ENCODE measurements at regions not wholly inside any gene's neighbourhood (a gene's known extent, or its start where the extent isn't known, plus 50 kb on each side); places are given as distances from the start of the nearest gene placed in this dataset.

GRCh38 chr4:134019657-134020056 lies 181.9 kb downstream of the PABPC4L start:
- DNase-seq (ENCODE audit: low spot score), result no peak

DNA sequence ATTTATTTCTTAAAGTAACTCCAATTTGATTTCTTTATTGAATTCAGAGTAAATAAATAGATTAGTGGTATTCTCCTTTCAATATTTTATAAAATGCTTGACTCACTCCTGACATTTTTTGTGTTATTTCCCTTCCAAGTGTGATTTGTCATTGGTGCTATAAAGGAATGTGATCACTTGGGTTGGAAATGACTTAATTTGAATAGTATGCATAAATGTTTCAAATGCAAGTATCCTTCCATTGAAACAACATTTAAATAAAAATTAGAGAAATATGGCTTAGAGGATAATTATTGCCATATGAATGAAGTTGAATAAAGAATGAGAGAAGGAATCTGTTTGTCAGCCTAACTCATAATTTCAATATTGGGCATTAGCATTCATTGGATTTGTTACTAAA lies 182.7 kb downstream of the PABPC4L start:
- DNase-seq (ENCODE audit: low spot score), result no peak

- DNase-seq (ENCODE audit: low spot score), result no peak
Observed at GRCh38 chr4:134001057-134001456, 200.5 kb downstream of the PABPC4L start.

- no peak for DNase-seq (ENCODE audit: low spot score)
Observed at GRCh38 chr4:133997436-133997835, 204.2 kb downstream of the PABPC4L start.

- DNase-seq (ENCODE audit: low spot score), result no peak
Observed at GRCh38 chr4:133996431-133997121, 205.0 kb downstream of the PABPC4L start.

- peak; percentile 1 for DNase-seq (ENCODE audit: low spot score)
Observed at GRCh38 chr4:133995243-133995960, 206.2 kb downstream of the PABPC4L start.

- no peak for DNase-seq (ENCODE audit: low spot score)
Observed at GRCh38 chr4:133982533-133983224, 218.9 kb downstream of the PABPC4L start.

DNA sequence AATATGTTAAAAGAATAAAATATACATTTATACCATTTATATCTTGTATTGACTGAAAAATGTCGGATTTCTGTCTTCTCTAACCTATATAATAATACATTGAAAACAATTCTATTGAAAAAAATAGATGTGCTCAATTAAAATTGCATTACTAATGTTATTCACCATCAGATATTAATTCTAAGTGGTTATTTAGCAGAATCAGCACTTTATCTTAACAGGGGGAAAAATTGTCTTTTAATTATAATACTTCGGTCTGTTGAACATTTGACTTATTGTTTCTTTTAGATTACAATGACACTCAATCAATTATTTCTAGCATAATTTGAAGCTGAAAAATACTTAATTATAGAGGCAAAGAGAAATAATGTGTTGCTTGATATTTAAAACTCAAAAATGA lies 220.3 kb downstream of the PABPC4L start:
- no peak for DNase-seq (ENCODE audit: low spot score)

DNA sequence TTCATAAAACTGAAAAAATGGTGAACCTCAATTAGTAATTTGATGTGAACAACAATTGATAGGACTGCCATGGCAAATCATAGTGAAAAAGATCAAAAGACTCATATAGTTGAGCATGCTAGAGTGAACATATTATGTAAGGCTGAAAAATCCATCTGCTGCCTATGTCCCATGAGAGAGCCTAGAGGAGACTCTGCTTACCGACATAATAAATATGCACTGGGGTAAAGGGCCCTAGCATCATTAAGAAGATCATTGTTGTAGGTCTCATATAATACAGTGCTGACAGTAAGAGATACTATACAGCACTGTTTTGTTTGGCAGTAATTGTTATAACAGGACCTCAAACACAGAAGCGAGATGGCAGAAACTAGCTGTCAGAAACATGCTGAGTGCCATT lies 229.0 kb downstream of the PABPC4L start:
- DNase-seq (ENCODE audit: low spot score), result no peak

- DNase-seq (ENCODE audit: low spot score), result no peak
Observed at GRCh38 chr4:133969202-133969848, 232.3 kb downstream of the PABPC4L start.

- DNase-seq (ENCODE audit: low spot score), result no peak
Observed at GRCh38 chr4:133968174-133968573, 233.4 kb downstream of the PABPC4L start.

- no peak for DNase-seq (ENCODE audit: low spot score)
Observed at GRCh38 chr4:133960975-133961374, 240.6 kb downstream of the PABPC4L start.

DNA sequence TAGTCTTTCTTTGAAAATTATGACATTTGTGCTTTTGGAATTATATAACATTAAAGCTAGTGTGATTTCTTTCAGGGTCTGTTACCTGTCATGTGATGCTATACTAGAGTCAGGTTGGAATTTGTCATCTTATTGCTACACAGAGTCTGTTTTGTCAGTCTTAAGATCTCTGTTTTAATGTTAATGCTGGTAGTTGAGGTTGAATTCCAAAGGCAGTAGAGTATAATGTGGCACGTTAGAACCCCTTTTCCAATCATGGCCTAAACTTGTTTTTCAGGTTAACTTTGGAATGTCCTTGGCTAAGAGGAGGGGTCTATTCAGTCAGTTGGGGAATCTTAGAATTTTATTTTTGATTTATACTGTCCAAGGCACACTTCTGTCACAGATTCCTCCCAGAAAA lies 258.5 kb downstream of the PABPC4L start:
- DNase-seq (ENCODE audit: low spot score), result no peak

- no peak for DNase-seq (ENCODE audit: low spot score)
Observed at GRCh38 chr4:133938061-133938460, 263.5 kb downstream of the PABPC4L start.

- no peak for DNase-seq (ENCODE audit: low spot score)
Observed at GRCh38 chr4:133929531-133930239, 271.9 kb downstream of the PABPC4L start.

DNA sequence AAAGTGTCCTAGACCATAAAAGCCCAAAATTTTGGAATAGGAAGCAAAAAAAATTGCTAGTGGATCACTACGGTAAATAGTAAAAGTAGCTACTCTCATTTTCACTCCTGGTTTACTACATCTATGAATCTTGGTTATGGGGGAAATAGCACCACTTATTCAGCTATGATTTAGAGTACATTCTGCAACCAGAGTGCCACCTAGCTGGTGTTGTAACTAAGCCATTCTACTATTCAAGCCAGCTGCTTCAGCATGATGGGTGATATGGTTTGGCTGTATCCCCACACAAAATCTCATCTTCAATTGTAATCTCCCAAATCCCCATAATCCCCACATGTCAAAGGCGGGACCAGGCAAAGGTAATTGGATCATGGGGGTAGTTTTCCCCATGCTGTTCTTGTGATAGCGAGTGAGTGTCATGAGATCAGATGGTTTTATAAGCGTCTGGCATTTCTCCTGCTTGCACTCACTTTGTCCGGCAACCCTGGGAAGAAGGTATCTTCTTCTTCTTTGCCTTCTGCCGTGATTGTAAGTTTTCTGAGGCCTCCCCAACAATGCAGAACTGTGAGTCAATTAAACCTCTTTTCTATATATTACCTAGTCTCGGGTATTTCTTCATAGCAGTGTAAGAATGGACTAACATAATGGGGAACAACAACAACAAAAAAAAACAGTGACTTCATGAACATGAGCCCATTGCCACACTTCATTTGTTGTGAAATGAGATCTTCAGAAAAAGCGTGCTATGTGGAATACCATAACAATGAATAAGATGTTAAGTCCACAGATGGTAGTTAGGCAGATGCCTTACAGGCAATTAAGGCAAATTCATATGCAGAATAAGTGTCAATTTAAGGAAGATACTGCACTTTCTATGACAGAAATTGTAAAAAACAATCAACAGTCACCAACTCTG lies 280.1 kb downstream of the PABPC4L start:
- DNase-seq (ENCODE audit: low spot score), result no peak

DNA sequence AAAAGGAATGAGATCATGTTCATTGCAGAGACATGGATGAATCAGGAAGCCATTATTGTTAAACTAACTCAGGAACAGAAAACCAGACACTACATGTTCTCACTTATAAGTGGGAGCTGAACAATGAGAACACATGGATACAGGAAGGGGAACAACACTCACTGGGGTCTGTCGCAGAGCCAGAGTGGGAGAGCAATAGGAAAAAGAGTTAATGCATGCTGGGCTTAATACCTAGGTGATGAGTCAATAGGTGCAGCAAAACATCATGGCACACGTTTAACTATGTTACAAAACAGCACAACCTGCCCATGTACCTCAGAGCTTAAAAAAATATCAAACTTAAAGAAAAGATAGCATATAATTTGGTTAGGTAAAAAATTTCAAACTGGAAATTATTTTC lies 281.4 kb downstream of the PABPC4L start:
- DNase-seq (ENCODE audit: low spot score), result no peak

DNA sequence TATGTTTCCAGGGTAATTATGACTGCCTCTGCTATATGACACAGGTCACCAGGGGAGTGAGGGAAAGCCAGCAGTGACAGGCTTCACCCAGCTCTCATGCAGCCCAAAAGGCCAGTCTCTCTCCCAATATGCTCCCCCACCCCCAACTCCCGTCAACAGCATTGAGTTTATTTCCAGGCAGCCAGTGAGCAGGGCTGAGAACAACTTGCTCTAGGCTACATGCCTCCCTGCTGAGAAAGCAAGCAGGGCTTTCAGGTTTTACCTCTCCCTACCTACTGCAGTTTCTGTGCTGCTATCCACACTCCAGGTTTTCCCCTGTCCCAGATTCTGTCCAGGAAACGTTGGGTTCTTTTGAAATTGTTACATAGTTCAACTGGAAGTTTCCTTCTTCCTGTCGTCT lies 291.4 kb downstream of the PABPC4L start:
- no peak for DNase-seq (ENCODE audit: low spot score)

- no peak for DNase-seq (ENCODE audit: low spot score)
Observed at GRCh38 chr4:133903029-133903428, 298.6 kb downstream of the PABPC4L start.

- DNase-seq (ENCODE audit: low spot score), result peak; percentile 25
Observed at GRCh38 chr4:133891011-133891410, 310.6 kb downstream of the PABPC4L start.

DNA sequence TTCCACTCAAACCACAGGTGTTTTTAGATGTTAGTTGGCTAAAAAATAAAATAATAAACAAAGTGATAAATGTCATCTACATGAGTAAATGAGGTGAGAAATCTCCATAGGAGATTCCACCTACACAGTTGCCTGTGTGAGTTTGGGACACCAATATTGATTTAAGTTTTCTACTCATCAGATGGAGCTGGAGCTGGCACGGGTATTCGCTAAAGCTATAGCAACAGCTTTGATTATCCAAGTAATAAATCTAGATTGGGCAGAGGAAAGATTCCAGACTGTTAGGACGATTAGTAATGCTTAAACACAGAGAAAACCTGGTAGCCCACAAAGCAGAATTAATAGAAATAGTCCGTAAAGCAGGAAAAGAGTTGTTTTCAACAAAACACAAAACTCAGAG lies 313.9 kb downstream of the PABPC4L start:
- no peak for DNase-seq (ENCODE audit: low spot score)

Measured in globus pallidus (tissue), 1 donor.